ENCODE measurements at regions not wholly inside any gene's neighbourhood (a gene's known extent, or its start where the extent isn't known, plus 50 kb on each side); places are given as distances from the start of the nearest gene placed in this dataset.

DNA sequence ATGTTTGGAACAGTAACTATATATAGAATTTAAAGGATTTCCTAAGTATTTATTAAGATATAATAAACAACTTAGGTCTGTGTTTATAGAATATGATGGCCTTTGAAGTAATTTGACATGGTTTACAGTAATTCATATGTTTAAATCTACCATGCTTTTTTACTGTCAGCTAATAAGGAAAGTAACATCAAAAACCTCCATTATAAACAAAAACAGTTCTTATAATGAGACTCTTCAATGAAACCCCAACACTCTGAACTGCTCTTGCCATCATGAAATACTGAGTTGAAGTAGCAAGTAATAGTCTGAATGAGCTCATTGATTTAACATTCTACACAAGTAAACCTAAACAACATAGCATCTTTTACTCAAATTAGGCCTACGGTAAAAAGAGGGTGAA, 1236.5 kb downstream of the FSTL5 start:
- H3K9me3 ChIP-seq (ENCODE audit: low read depth, low read length), result peaks cover 3% of the 10 kb centered on the region
- no peaks in the 10 kb centered on the region for H3K27me3 ChIP-seq (ENCODE audit: insufficient read depth, low read length)
- H3K4me3 ChIP-seq (ENCODE audit: insufficient read depth, low read length), result no peak overlapping the region
- H3K27ac ChIP-seq (ENCODE audit: low read depth, low read length), result no peak overlapping the region
- DNase-seq (ENCODE audit: insufficient read length, low spot score, missing footprints), result no peak
- H3K4me1 ChIP-seq (ENCODE audit: insufficient read depth, low read length), result no peaks in the 10 kb centered on the region
- H4K20me1 ChIP-seq (ENCODE audit: insufficient read depth, low read length), result no peaks in the 10 kb centered on the region
- TF ChIP-seq, protein P1, sequence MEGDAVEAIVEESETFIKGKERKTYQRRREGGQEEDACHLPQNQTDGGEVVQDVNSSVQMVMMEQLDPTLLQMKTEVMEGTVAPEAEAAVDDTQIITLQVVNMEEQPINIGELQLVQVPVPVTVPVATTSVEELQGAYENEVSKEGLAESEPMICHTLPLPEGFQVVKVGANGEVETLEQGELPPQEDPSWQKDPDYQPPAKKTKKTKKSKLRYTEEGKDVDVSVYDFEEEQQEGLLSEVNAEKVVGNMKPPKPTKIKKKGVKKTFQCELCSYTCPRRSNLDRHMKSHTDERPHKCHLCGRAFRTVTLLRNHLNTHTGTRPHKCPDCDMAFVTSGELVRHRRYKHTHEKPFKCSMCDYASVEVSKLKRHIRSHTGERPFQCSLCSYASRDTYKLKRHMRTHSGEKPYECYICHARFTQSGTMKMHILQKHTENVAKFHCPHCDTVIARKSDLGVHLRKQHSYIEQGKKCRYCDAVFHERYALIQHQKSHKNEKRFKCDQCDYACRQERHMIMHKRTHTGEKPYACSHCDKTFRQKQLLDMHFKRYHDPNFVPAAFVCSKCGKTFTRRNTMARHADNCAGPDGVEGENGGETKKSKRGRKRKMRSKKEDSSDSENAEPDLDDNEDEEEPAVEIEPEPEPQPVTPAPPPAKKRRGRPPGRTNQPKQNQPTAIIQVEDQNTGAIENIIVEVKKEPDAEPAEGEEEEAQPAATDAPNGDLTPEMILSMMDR (IDR thresholded peaks at IDR 0.05; ENCODE audit: extremely low read depth, low read depth, low read length), result no peak
- H3K36me3 ChIP-seq (ENCODE audit: insufficient read depth, low read length), result no peaks in the 10 kb centered on the region
- no peak overlapping the region for H2AFZ ChIP-seq (ENCODE audit: low read length)
- H3K4me2 ChIP-seq (ENCODE audit: insufficient read depth, low read length), result no peak overlapping the region
- no peaks in the 10 kb centered on the region for H3K79me2 ChIP-seq (ENCODE audit: insufficient read depth, low read length)

DNA sequence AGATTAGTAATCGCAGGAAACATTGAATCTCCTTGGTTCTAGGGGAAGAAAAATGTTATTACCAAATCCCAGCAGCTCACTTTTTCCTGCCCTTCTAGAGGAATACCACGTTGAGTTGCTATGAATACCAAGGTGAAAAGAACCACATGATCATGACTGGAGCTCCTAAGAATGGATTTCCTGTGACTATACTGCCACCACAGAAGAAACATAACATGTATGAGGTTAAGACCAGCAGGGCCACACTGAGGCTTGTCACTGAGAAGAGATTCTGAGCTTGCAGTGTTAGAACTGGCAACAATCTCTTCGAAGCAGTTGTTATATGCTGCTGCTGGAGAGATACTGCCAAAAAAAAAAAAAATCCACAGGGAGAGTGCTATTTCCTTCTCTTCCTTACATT, 1235.3 kb downstream of the FSTL5 start:
- TF ChIP-seq, protein P1 (IDR thresholded peaks at IDR 0.05; ENCODE audit: extremely low read depth, low read depth, low read length), result no peak
- H3K4me1 ChIP-seq (ENCODE audit: insufficient read depth, low read length), result no peaks in the 10 kb centered on the region
- H3K36me3 ChIP-seq (ENCODE audit: insufficient read depth, low read length), result no peaks in the 10 kb centered on the region
- no peak for DNase-seq (ENCODE audit: insufficient read length, low spot score, missing footprints)
- no peak overlapping the region for H3K27ac ChIP-seq (ENCODE audit: low read depth, low read length)
- peaks cover 3% of the 10 kb centered on the region for H3K9me3 ChIP-seq (ENCODE audit: low read depth, low read length)
- H2AFZ ChIP-seq (ENCODE audit: low read length), result no peak overlapping the region
- H3K4me3 ChIP-seq (ENCODE audit: insufficient read depth, low read length), result no peak overlapping the region
- H3K79me2 ChIP-seq (ENCODE audit: insufficient read depth, low read length), result no peaks in the 10 kb centered on the region
- no peaks in the 10 kb centered on the region for H4K20me1 ChIP-seq (ENCODE audit: insufficient read depth, low read length)
- no peak overlapping the region for H3K4me2 ChIP-seq (ENCODE audit: insufficient read depth, low read length)
- no peaks in the 10 kb centered on the region for H3K27me3 ChIP-seq (ENCODE audit: insufficient read depth, low read length)

DNA sequence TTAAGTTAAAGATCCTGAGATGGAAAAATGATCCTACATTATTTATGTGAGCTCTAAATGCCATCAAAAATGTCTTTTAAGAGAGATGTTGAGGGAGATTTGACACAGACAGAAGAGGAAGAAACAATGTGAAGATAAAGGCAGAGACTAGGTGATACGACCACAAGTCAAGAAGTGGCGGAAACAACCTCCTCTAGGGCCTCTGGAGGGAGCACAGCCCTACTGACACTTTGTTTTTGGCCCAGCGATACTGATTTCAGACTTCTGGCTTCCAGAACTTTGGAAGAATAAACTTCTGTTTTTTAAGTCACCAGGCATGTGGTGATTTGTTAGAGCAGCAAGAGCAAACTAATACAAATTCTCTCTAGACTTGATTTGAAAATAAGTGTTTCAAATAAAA, 1216.1 kb downstream of the FSTL5 start:
- Histone ChIP-seq H3K4me1 (ENCODE audit: insufficient read depth, low read length) (no peaks in the 10 kb centered on the region), H3K4me3 (ENCODE audit: insufficient read depth, low read length) (no peak overlapping the region), H2AFZ (ENCODE audit: low read length) (no peak overlapping the region), H3K4me2 (ENCODE audit: insufficient read depth, low read length) (no peak overlapping the region), H3K36me3 (ENCODE audit: insufficient read depth, low read length) (no peaks in the 10 kb centered on the region), H3K27me3 (ENCODE audit: insufficient read depth, low read length) (no peaks in the 10 kb centered on the region), H3K79me2 (ENCODE audit: insufficient read depth, low read length) (no peaks in the 10 kb centered on the region), H3K9me3 (ENCODE audit: low read depth, low read length) (no peaks in the 10 kb centered on the region), H4K20me1 (ENCODE audit: insufficient read depth, low read length) (no peaks in the 10 kb centered on the region), H3K27ac (ENCODE audit: low read depth, low read length) (no peak overlapping the region)
- no peak for DNase-seq (ENCODE audit: insufficient read length, low spot score, missing footprints)
- TF ChIP-seq, protein P1 (IDR thresholded peaks at IDR 0.05; ENCODE audit: extremely low read depth, low read depth, low read length), result no peak

DNA sequence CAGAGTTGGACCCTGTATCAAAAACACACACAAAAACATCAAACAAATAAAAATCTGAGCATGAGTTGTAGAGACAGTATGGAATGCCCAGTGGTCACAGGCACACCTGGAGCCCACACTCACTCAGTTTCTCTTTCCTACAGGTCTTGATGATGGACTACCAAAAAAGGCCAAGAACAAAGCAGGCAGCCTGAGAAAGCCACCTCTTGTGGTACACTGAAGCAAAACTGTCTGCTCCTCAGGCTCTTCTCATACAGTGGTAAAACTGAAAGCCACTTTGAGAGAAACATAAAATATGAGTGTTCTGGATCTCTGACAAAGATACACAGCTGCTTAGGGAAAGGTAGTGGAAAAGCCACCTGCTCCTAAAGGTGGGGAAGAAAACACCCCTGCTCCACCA, 1206.9 kb downstream of the FSTL5 start:
- Histone ChIP-seq H3K4me2 (ENCODE audit: insufficient read depth, low read length) (no peak overlapping the region), H3K36me3 (ENCODE audit: insufficient read depth, low read length) (no peaks in the 10 kb centered on the region), H3K9me3 (ENCODE audit: low read depth, low read length) (no peaks in the 10 kb centered on the region), H3K4me3 (ENCODE audit: insufficient read depth, low read length) (no peak overlapping the region), H4K20me1 (ENCODE audit: insufficient read depth, low read length) (no peaks in the 10 kb centered on the region), H2AFZ (ENCODE audit: low read length) (no peak overlapping the region), H3K27ac (ENCODE audit: low read depth, low read length) (no peak overlapping the region), H3K4me1 (ENCODE audit: insufficient read depth, low read length) (no peaks in the 10 kb centered on the region), H3K79me2 (ENCODE audit: insufficient read depth, low read length) (no peaks in the 10 kb centered on the region), H3K27me3 (ENCODE audit: insufficient read depth, low read length) (no peaks in the 10 kb centered on the region)
- no peak for DNase-seq (ENCODE audit: insufficient read length, low spot score, missing footprints)
- TF ChIP-seq, protein P1 (IDR thresholded peaks at IDR 0.05; ENCODE audit: extremely low read depth, low read depth, low read length), result no peak
